Superior temporal gyrus (tissue), 1 donor: ENCODE measurements at regions not wholly inside any gene's neighbourhood (a gene's known extent, or its start where the extent isn't known, plus 50 kb on each side); places are given as distances from the start of the nearest gene placed in this dataset.

Source experiments
- DNase-seq: peaks from one replicate; pipeline ENCODE4 v3.0.0-alpha.2; 2016; ENCODE audit errors: extremely low spot score

GRCh38 chr7:156456032-156456431 lies 184.5 kb upstream of the RNF32 start:
- DNase-seq: no peak

- DNase-seq: no peak
Observed at GRCh38 chr7:156450473-156450872, 190.1 kb upstream of the RNF32 start.

- DNase-seq: no peak
Observed at GRCh38 chr7:156448918-156449317, 191.7 kb upstream of the RNF32 start.

- no peak for DNase-seq
Observed at GRCh38 chr7:156446990-156447389, 193.6 kb upstream of the RNF32 start.

GRCh38 chr7:156445997-156446761 lies 194.4 kb upstream of the RNF32 start:
- no peak for DNase-seq

- DNase-seq: no peak
Observed at GRCh38 chr7:156442516-156442915, 198.1 kb upstream of the RNF32 start.

- no peak for DNase-seq
Observed at GRCh38 chr7:156440456-156440855, 200.1 kb upstream of the RNF32 start.

- DNase-seq: no peak
Observed at GRCh38 chr7:156438011-156438410, 202.6 kb upstream of the RNF32 start.

GRCh38 chr7:156437021-156437614 lies 203.5 kb upstream of the RNF32 start:
- DNase-seq: no peak

- DNase-seq: no peak
Observed at GRCh38 chr7:156435486-156436231, 204.9 kb upstream of the RNF32 start.

GRCh38 chr7:156434706-156435105 lies 205.9 kb upstream of the RNF32 start:
- DNase-seq: no peak

GRCh38 chr7:156432018-156432417 lies 208.6 kb upstream of the RNF32 start:
- no peak for DNase-seq

- DNase-seq: no peak
Observed at GRCh38 chr7:156430109-156430508, 210.5 kb upstream of the RNF32 start.

GRCh38 chr7:156429514-156429913 lies 211.1 kb upstream of the RNF32 start:
- DNase-seq: no peak

- no peak for DNase-seq
Observed at GRCh38 chr7:156423876-156424275, 216.7 kb upstream of the RNF32 start.

- DNase-seq: no peak
Observed at GRCh38 chr7:156420496-156420895, 220.1 kb upstream of the RNF32 start.

- DNase-seq: no peak
Observed at GRCh38 chr7:156419782-156420181, 220.8 kb upstream of the RNF32 start.

GRCh38 chr7:156402255-156402654 lies 238.3 kb upstream of the RNF32 start:
- DNase-seq: no peak

- DNase-seq: no peak
Observed at GRCh38 chr7:156401617-156402016, 239.0 kb upstream of the RNF32 start.

- DNase-seq: no peak
Observed at GRCh38 chr7:156400046-156400445, 240.5 kb upstream of the RNF32 start.

- DNase-seq: no peak
Observed at GRCh38 chr7:156397249-156397648, 243.3 kb upstream of the RNF32 start.

- DNase-seq: no peak
Observed at GRCh38 chr7:156389116-156389692, 251.4 kb upstream of the RNF32 start.

- no peak for DNase-seq
Observed at GRCh38 chr7:156386097-156386496, 254.5 kb upstream of the RNF32 start.
